SW480 (cell line): ENCODE measurements at regions not wholly inside any gene's neighbourhood (a gene's known extent, or its start where the extent isn't known, plus 50 kb on each side); places are given as distances from the start of the nearest gene placed in this dataset.

Source experiments
- DNase-seq: peaks from one replicate; pipeline ENCODE4 v3.0.0-alpha.2; 2016; ENCODE audit warnings: low spot score

GRCh38 chr2:120587997-120588336, 147.7 kb upstream of the GLI2 start:
- DNase-seq = no peak

- DNase-seq = peak; percentile 69
Measured at GRCh38 chr2:120589771-120590608, 145.7 kb upstream of the GLI2 start.

- no peak for DNase-seq
Measured at GRCh38 chr2:120590841-120591240, 144.8 kb upstream of the GLI2 start.

- no peak for DNase-seq
Measured at GRCh38 chr2:120591572-120591971, 144.1 kb upstream of the GLI2 start.

- DNase-seq = no peak
Measured at GRCh38 chr2:120592084-120592483, 143.6 kb upstream of the GLI2 start.

- DNase-seq = no peak
Measured at GRCh38 chr2:120593921-120594686, 141.6 kb upstream of the GLI2 start.

GRCh38 chr2:120594856-120595685, 140.6 kb upstream of the GLI2 start:
- DNase-seq = peak; percentile 82

- DNase-seq = no peak
Measured at GRCh38 chr2:120595739-120596138, 139.9 kb upstream of the GLI2 start.

GRCh38 chr2:120596191-120596811, 139.4 kb upstream of the GLI2 start:
- no peak for DNase-seq

GRCh38 chr2:120596990-120597594, 138.6 kb upstream of the GLI2 start:
- DNase-seq = no peak

GRCh38 chr2:120597595-120598193, 138.0 kb upstream of the GLI2 start:
- no peak for DNase-seq

GRCh38 chr2:120598416-120598815, 137.3 kb upstream of the GLI2 start:
- no peak for DNase-seq

- no peak for DNase-seq
Measured at GRCh38 chr2:120599072-120599471, 136.6 kb upstream of the GLI2 start.

GRCh38 chr2:120599656-120600055, 136.0 kb upstream of the GLI2 start:
- DNase-seq = no peak

- DNase-seq = no peak
Measured at GRCh38 chr2:120600335-120600734, 135.3 kb upstream of the GLI2 start.

GRCh38 chr2:120600786-120601185, 134.9 kb upstream of the GLI2 start:
- DNase-seq = no peak

- DNase-seq = no peak
Measured at GRCh38 chr2:120601566-120601965, 134.1 kb upstream of the GLI2 start.

- DNase-seq = no peak
Measured at GRCh38 chr2:120602251-120602650, 133.4 kb upstream of the GLI2 start.

- no peak for DNase-seq
Measured at GRCh38 chr2:120604767-120605166, 130.9 kb upstream of the GLI2 start.

GRCh38 chr2:120605231-120605935, 130.3 kb upstream of the GLI2 start:
- no peak for DNase-seq

- DNase-seq = no peak
Measured at GRCh38 chr2:120606280-120606679, 129.4 kb upstream of the GLI2 start.
